HepG2 (cell line): ENCODE measurements at regions not wholly inside any gene's neighbourhood (a gene's known extent, or its start where the extent isn't known, plus 50 kb on each side); places are given as distances from the start of the nearest gene placed in this dataset.

ENCODE experiments used
- CTCF ChIP-seq: sonication (generic); formaldehyde crosslinking; IDR thresholded peaks from 2 replicates; pipeline ENCODE4 v1.5.0; 2020; ENCODE audit warnings: mild to moderate bottlenecking, missing genetic modification reagents, moderate library complexity
- DZIP1 ChIP-seq: sonication (generic); formaldehyde crosslinking; IDR thresholded peaks from 2 replicates; pipeline ENCODE4 v1.5.0; 2020; ENCODE audit warnings: mild to moderate bottlenecking, missing genetic modification reagents
- GABPA ChIP-seq, 2 experiments: IDR thresholded peaks; 2 replicates each; pipeline ENCODE4 v1.6.1; 2011 to 2016; ENCODE audit warnings: low read depth in 2 of 2, low read length in 1 of 2, missing biosample characterization in 1 of 2, missing genetic modification characterization in 1 of 2
- HOXA5 ChIP-seq: sonication (generic); formaldehyde crosslinking; IDR thresholded peaks from 2 replicates; pipeline ENCODE4 v1.4.0; 2020; ENCODE audit warnings: missing genetic modification reagents
- MYC ChIP-seq: sonication (generic); formaldehyde crosslinking; IDR thresholded peaks from 2 replicates; pipeline ENCODE4 v1.9.0; 2021; ENCODE audit warnings: missing genetic modification reagents, borderline replicate concordance
- PAF1 ChIP-seq: IDR thresholded peaks from 2 replicates; pipeline ENCODE4 v1.6.1; 2016; ENCODE audit warnings: missing genetic modification reagents, missing compliant biosample characterization
- PLRG1 ChIP-seq: fragments of 450-650 bp; conservative IDR thresholded peaks from 2 replicates; pipeline ENCODE4 v1.6.1; 2016
- STAG1 ChIP-seq: sonication (generic); formaldehyde crosslinking; IDR thresholded peaks from 2 replicates; pipeline ENCODE4 v1.4.0; 2020; ENCODE audit warnings: missing genetic modification reagents
- TARDBP ChIP-seq: sonication (generic); formaldehyde crosslinking; IDR thresholded peaks from 2 replicates; pipeline ENCODE4 v1.8.0; 2022; ENCODE audit warnings: mild to moderate bottlenecking, missing genetic modification reagents
- ZBTB34 ChIP-seq: sonication (generic); formaldehyde crosslinking; IDR thresholded peaks from 2 replicates; pipeline ENCODE4 v1.8.0; 2022; ENCODE audit warnings: mild to moderate bottlenecking, missing genetic modification reagents
- ZZZ3 ChIP-seq: sonication (generic); formaldehyde crosslinking; IDR thresholded peaks from 2 replicates; pipeline ENCODE4 v1.4.0; 2020; ENCODE audit warnings: missing genetic modification reagents, mild to moderate bottlenecking, borderline replicate concordance

GRCh38 chr5:104928906-104929520, 1366.4 kb upstream of the NUDT12 start:
- no peak for TF ChIP-seq MYC (CRISPR knock-in tag)
- no peak for TF ChIP-seq HOXA5 (CRISPR knock-in tag)
- TF ChIP-seq TARDBP (CRISPR knock-in tag) = no peak
- TF ChIP-seq STAG1 (CRISPR knock-in tag) = no peak
- no peak for TF ChIP-seq ZBTB34 (CRISPR knock-in tag)
- no peak for TF ChIP-seq ZZZ3 (CRISPR knock-in tag)
- no peak for TF ChIP-seq PLRG1
- TF ChIP-seq GABPA (IDR thresholded peaks at IDR 0.05; ENCODE audit: low read depth, low read length) = no peak
- TF ChIP-seq GABPA (CRISPR knock-in tag; IDR thresholded peaks at IDR 0.05; ENCODE audit: low read depth) = no peak
- TF ChIP-seq DZIP1 (CRISPR knock-in tag) = no peak
- no peak for TF ChIP-seq CTCF (CRISPR knock-in tag)
- TF ChIP-seq PAF1 (CRISPR knock-in tag) = no peak
